Left lung (tissue), 4 donors: ENCODE measurements at regions not wholly inside any gene's neighbourhood (a gene's known extent, or its start where the extent isn't known, plus 50 kb on each side); places are given as distances from the start of the nearest gene placed in this dataset.

Experiments used
- ATAC-seq: fragments of 200-7000 bp; cut with Tn5 transposase; one replicate; pipeline ENCODE4 v1.9.1; 2020; ENCODE audit warnings: moderate library complexity
- DNase-seq, 4 donors: peaks; one replicate each; pipeline ENCODE4 v3.0.0-alpha.2; 2013 to 2020
- H3K27ac ChIP-seq, 2 donors: fragments of 200-600 bp; sonication (generic) in 1 of 2; one replicate each; pipeline versions ENCODE4 v1.5.0 to v1.8.0; 2020 to 2021
- H3K27me3 ChIP-seq, 2 donors: fragments of 200-600 bp; sonication (generic) in 1 of 2; one replicate each; pipeline versions ENCODE4 v1.5.0 to v1.8.0; 2020 to 2021
- H3K36me3 ChIP-seq, 2 donors: fragments of 200-600 bp; sonication (generic) in 1 of 2; one replicate each; pipeline versions ENCODE4 v1.5.0 to v1.8.0; 2020 to 2021
- H3K4me1 ChIP-seq, 2 donors: fragments of 200-600 bp; one replicate each; pipeline ENCODE4 v1.8.0; 2021
- H3K4me3 ChIP-seq, 2 donors: fragments of 200-600 bp; sonication (generic) in 1 of 2; one replicate each; pipeline versions ENCODE4 v1.5.0 to v1.8.0; 2020 to 2021; ENCODE audit warnings: mild to moderate bottlenecking in 1 of 2
- H3K9me3 ChIP-seq, 2 donors: fragments of 200-600 bp; sonication (generic) in 1 of 2; one replicate each; pipeline versions ENCODE4 v1.5.0 to v1.8.0; 2020 to 2021
- CTCF ChIP-seq, 2 donors: fragments of 200-600 bp; sonication (generic) in 1 of 2; IDR thresholded peaks; one replicate each; pipeline versions ENCODE4 v1.5.0 to v1.8.0; 2021; ENCODE audit warnings: antibody characterized with exemption in 2 of 2
- intact Hi-C, 2 donors: fragments of 100-400 bp; cut with DNase I; formaldehyde crosslinking; loops; one replicate each; pipeline versions ENCODE4 v1.11.2 to v1.14.2; 2022
- donor health status: DM: no; HTN: yes; CAD: no.
- donor health status: DM: no; HTN: no; CAD: no.

- DNase-seq = no peak
- no peak for TF ChIP-seq CTCF (IDR thresholded peaks at IDR 0.05)
- Histone ChIP-seq H3K27me3 (no peaks in the 10 kb centered on the region), H3K4me1 (no peaks in the 10 kb centered on the region), H3K9me3 (no peaks in the 10 kb centered on the region), H3K27ac (no peak overlapping the region), H3K36me3 (no peaks in the 10 kb centered on the region), H3K4me3 (no peak overlapping the region)
- intact Hi-C loops = no loop called here
- ATAC-seq = no peak
These were observed 307.0 kb upstream of the REG3G start for GRCh38 chr2:78718473-78718872.

GRCh38 chr2:78721355-78722033 is 304.0 kb upstream of the REG3G start:
- Histone ChIP-seq H3K27ac (no peak overlapping the region), H3K4me3 (no peak overlapping the region), H3K9me3 (no peaks in the 10 kb centered on the region), H3K36me3 (no peaks in the 10 kb centered on the region), H3K27me3 (no peaks in the 10 kb centered on the region), H3K4me1 (no peaks in the 10 kb centered on the region)
- ATAC-seq = no peak
- no peak for DNase-seq
- no peak for TF ChIP-seq CTCF (IDR thresholded peaks at IDR 0.05)
- intact Hi-C loops = no loop called here

GRCh38 chr2:78734221-78734620 is 291.3 kb upstream of the REG3G start:
- H3K9me3 ChIP-seq = no peaks in the 10 kb centered on the region
- no peaks in the 10 kb centered on the region for H3K27me3 ChIP-seq
- intact Hi-C loops = no loop called here
- no peak overlapping the region for H3K27ac ChIP-seq
- no peak overlapping the region for H3K4me3 ChIP-seq
- DNase-seq (no peak), ATAC-seq (no peak)
- TF ChIP-seq CTCF (IDR thresholded peaks at IDR 0.05) = no peak
- H3K4me1 ChIP-seq = no peaks in the 10 kb centered on the region
- H3K36me3 ChIP-seq = no peaks in the 10 kb centered on the region

GRCh38 chr2:78739282-78739681 is 286.2 kb upstream of the REG3G start:
- Histone ChIP-seq H3K4me3 (no peak overlapping the region), H3K27ac (no peak overlapping the region), H3K36me3 (no peaks in the 10 kb centered on the region), H3K27me3 (no peaks in the 10 kb centered on the region), H3K9me3 (no peaks in the 10 kb centered on the region), H3K4me1 (no peaks in the 10 kb centered on the region)
- TF ChIP-seq CTCF (IDR thresholded peaks at IDR 0.05) = no peak
- intact Hi-C loops = no loop called here
- DNase-seq = no peak
- no peak for ATAC-seq

- no peaks in the 10 kb centered on the region for H3K36me3 ChIP-seq
- H3K9me3 ChIP-seq = peaks cover 0 to 1% of the 10 kb centered on the region in 2 donors
- no peaks in the 10 kb centered on the region for H3K27me3 ChIP-seq
- no peak for TF ChIP-seq CTCF (IDR thresholded peaks at IDR 0.05)
- intact Hi-C loops = no loop called here
- DNase-seq (no peak), ATAC-seq (no peak)
- no peak overlapping the region for H3K27ac ChIP-seq
- no peaks in the 10 kb centered on the region for H3K4me1 ChIP-seq
- H3K4me3 ChIP-seq = no peak overlapping the region
These were observed 275.9 kb upstream of the REG3G start for GRCh38 chr2:78749638-78750037.
